NB4 (cell line): ENCODE measurements at regions not wholly inside any gene's neighbourhood (a gene's known extent, or its start where the extent isn't known, plus 50 kb on each side); places are given as distances from the start of the nearest gene placed in this dataset.

Experiments
- MYC ChIP-seq: IDR thresholded peaks from 2 replicates; pipeline ENCODE4 v1.6.1; 2011; ENCODE audit warnings: low read depth, low read length
- POLR2A ChIP-seq: IDR thresholded peaks from 2 replicates; pipeline ENCODE4 v1.6.1; 2011; ENCODE audit warnings: mild to moderate bottlenecking; ENCODE audit not compliant: insufficient read length; ENCODE audit errors: extremely low read depth
- TF ChIP-seq, protein P1 (sequence below): IDR thresholded peaks from one replicate; pipeline ENCODE4 v1.5.1; 2012; ENCODE audit warnings: low read depth, low read length
- TF ChIP-seq, protein P2 (sequence below): IDR thresholded peaks from 2 replicates; pipeline ENCODE4 v1.6.1; 2011; ENCODE audit warnings: low read depth, low read length

DNA sequence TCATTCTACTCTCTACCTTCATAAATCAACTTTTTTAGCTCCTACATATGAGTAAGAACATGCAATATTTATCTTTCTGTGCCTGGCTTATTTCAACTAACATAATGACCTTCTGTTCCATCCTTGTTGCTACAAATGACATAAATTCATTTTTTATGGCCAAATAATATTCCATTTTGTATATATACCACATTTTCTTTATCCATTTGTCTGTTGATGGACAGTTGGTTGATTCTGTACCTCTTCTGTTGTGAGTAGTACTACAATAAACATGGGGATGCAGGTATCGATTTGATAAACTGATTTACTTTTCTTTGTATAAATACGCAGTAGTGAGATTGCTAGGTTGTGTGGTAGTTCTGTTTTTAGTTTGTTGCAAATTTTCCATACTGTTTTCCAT, 279.5 kb upstream of the NFIA start:
- TF ChIP-seq, protein P1, sequence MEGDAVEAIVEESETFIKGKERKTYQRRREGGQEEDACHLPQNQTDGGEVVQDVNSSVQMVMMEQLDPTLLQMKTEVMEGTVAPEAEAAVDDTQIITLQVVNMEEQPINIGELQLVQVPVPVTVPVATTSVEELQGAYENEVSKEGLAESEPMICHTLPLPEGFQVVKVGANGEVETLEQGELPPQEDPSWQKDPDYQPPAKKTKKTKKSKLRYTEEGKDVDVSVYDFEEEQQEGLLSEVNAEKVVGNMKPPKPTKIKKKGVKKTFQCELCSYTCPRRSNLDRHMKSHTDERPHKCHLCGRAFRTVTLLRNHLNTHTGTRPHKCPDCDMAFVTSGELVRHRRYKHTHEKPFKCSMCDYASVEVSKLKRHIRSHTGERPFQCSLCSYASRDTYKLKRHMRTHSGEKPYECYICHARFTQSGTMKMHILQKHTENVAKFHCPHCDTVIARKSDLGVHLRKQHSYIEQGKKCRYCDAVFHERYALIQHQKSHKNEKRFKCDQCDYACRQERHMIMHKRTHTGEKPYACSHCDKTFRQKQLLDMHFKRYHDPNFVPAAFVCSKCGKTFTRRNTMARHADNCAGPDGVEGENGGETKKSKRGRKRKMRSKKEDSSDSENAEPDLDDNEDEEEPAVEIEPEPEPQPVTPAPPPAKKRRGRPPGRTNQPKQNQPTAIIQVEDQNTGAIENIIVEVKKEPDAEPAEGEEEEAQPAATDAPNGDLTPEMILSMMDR, result no peak
- TF ChIP-seq POLR2A, result no peak
- TF ChIP-seq, protein P2, sequence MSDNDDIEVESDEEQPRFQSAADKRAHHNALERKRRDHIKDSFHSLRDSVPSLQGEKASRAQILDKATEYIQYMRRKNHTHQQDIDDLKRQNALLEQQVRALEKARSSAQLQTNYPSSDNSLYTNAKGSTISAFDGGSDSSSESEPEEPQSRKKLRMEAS, result no peak
- TF ChIP-seq MYC, result no peak
